ENCODE measurements at regions not wholly inside any gene's neighbourhood (a gene's known extent, or its start where the extent isn't known, plus 50 kb on each side); places are given as distances from the start of the nearest gene placed in this dataset.

GRCh38 chr11:98561252-98561651 is 459.5 kb upstream of the CNTN5 start:
- TF ChIP-seq RFX5 (IDR thresholded peaks at IDR 0.05; ENCODE audit: low read depth, low read length) (no peak), MAFK (IDR thresholded peaks at IDR 0.05; ENCODE audit: low read depth, low read length) (no peak), POLR2A (IDR thresholded peaks at IDR 0.05; ENCODE audit: low read depth, low read length) (no peak), MAZ (IDR thresholded peaks at IDR 0.05; ENCODE audit: borderline replicate concordance, low read depth, low read length) (no peak), RAD21 (IDR thresholded peaks at IDR 0.05; ENCODE audit: low read length) (no peak), ELK1 (IDR thresholded peaks at IDR 0.05; ENCODE audit: borderline replicate concordance, low read depth, low read length) (no peak), USF2 (IDR thresholded peaks at IDR 0.05; ENCODE audit: low read depth, low read length) (no peak), CHD1 (IDR thresholded peaks at IDR 0.05; ENCODE audit: low read depth, low read length) (no peak)
- TF ChIP-seq, protein P1, sequence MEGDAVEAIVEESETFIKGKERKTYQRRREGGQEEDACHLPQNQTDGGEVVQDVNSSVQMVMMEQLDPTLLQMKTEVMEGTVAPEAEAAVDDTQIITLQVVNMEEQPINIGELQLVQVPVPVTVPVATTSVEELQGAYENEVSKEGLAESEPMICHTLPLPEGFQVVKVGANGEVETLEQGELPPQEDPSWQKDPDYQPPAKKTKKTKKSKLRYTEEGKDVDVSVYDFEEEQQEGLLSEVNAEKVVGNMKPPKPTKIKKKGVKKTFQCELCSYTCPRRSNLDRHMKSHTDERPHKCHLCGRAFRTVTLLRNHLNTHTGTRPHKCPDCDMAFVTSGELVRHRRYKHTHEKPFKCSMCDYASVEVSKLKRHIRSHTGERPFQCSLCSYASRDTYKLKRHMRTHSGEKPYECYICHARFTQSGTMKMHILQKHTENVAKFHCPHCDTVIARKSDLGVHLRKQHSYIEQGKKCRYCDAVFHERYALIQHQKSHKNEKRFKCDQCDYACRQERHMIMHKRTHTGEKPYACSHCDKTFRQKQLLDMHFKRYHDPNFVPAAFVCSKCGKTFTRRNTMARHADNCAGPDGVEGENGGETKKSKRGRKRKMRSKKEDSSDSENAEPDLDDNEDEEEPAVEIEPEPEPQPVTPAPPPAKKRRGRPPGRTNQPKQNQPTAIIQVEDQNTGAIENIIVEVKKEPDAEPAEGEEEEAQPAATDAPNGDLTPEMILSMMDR (conservative IDR thresholded peaks at IDR 0.05; ENCODE audit: low read depth, low read length) = no peak

Data from IMR-90 (cell line).